ENCODE measurements at regions not wholly inside any gene's neighbourhood (a gene's known extent, or its start where the extent isn't known, plus 50 kb on each side); places are given as distances from the start of the nearest gene placed in this dataset.

DNA sequence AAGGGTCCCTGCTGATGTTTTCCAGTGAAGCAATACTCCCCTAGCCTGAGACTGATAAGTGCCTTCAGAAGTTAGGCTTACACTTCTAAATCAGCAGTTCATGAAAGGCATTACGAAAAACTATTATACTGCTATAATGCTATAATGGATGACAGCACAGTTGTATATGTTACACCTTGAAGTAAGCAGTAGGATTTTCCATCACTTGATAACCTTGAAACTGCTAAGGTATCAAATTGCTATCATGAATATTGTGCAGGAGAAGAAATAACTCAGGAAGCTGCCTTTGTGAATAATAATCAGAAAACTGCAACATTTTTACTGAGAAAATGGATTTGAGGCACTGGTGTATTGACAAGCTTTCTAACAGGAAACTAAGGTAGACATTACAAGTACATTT is 142.3 kb downstream of the HNMT start:
- DNase-seq, result no peak

- DNase-seq, result no peak
Measured at GRCh38 chr2:138107288-138107687, 143.0 kb downstream of the HNMT start.

DNA sequence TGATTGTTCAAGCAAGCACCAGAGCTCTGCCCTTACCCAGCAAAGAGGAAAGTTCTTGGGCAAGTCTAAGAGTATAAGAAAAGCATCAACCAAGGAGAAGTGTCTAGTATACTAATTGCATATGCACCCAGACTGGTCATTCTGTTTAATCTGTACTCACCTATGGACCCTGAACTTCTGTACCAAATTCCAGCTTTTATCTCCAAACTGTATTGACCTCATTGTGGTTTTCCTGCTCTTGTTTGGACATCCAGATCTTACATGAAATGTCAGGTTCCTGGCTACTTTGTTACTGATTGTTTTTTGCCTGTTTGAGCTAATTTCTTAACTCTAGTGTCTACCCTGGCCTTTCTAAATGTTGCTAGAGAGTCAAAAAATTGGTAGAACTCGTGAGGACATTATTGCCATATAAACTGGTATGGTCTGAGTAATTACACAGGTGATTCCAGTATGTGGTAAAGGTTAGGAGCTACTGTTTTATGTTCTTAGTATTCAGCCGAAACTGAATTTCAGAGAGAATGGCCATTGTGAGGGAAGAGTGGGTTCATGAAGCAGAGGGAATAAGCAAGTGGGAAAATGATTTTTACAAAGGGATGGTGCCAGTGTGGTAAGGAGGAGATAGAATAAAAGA is 146.3 kb downstream of the HNMT start:
- DNase-seq, result no peak

- DNase-seq, result no peak
Measured at GRCh38 chr2:138112536-138112935, 148.3 kb downstream of the HNMT start.

- DNase-seq, result no peak
Measured at GRCh38 chr2:138113871-138114525, 149.7 kb downstream of the HNMT start.

DNA sequence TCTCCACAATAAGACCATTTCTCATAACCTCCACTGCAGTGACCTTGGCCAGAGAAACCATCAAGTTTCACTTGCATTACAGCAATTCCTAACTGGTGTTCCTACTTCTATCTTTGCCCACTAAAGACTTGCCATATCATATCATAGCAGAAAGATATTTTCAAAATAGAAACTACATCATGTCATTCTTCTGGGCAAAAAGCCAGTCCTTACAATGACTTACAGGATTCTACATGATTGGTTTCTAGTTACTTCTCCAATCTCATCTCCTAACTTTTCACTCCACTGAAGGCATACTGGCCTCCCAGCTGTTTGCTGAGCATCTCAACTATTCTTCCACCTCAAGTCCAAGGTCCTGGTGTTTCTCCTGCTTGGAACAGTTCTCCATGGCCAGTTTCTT is 151.4 kb downstream of the HNMT start:
- DNase-seq, result no peak

DNA sequence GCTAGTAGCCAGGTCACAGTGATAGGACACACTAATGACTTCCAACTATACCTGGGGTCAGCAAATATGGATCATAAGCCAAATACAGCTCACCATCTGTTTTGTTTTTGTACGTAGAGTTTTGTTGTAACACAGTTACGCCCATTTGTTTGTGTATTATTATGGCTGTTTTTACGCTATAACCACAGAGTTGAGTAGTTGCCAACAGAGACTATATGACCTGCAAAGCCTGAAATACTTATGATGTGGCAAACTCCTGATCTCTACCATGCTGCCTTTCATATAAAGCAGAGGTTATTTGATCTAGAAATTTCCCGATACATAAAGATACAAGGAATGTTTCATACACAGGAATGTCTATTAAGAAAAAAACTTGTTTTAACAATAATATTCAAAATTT is 152.2 kb downstream of the HNMT start:
- DNase-seq, result no peak

DNA sequence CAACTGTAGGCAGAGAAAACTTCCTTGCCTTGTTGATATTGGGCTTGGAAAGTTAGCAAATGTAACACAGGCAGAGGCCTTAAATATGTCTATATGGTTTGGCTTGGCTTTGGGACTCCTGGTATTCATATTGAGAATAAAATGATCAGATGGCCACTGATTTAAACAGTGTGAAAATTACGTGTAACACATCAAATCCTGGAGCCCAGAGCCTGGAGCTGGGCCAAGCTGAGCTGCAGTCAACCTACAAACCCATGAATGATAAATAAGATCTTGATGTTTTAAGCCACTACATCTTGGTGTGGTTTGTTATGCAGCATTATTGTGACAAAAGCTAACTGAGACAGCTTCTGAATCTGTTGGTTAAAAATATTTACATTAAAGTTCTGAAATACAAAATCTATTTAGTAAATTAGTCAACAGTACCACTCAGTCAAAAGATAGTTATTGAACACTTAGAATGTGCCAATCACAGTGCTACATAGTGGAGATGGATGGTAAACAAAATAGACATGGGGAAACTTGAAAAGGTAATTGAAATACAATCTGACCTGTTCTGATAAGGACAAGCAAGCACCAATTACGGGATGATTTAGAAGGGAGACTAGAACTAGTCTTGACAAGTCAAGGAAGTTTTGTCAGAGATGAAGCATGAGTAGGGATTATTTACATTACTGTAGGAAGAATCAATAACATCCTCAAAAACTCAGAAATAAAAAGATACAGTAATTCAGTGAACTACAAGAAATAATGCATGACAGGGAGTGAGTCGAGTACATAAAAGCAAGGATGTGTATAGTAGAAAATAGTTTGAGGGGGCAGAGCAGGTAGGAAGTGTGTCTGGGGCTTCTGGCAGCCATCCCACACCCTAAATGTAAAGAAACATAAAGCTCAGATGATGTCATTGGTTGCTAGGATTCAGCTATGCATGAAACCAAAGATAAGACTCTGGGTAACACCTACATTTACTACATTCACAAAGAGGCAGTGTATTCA is 157.7 kb downstream of the HNMT start:
- DNase-seq, result no peak

GRCh38 chr2:138122891-138123290 is 158.6 kb downstream of the HNMT start:
- peak; percentile 54 for DNase-seq

GRCh38 chr2:138123741-138124140 is 159.5 kb downstream of the HNMT start:
- peak; percentile 53 for DNase-seq

GRCh38 chr2:138124521-138124920 is 160.2 kb downstream of the HNMT start:
- DNase-seq, result no peak

DNA sequence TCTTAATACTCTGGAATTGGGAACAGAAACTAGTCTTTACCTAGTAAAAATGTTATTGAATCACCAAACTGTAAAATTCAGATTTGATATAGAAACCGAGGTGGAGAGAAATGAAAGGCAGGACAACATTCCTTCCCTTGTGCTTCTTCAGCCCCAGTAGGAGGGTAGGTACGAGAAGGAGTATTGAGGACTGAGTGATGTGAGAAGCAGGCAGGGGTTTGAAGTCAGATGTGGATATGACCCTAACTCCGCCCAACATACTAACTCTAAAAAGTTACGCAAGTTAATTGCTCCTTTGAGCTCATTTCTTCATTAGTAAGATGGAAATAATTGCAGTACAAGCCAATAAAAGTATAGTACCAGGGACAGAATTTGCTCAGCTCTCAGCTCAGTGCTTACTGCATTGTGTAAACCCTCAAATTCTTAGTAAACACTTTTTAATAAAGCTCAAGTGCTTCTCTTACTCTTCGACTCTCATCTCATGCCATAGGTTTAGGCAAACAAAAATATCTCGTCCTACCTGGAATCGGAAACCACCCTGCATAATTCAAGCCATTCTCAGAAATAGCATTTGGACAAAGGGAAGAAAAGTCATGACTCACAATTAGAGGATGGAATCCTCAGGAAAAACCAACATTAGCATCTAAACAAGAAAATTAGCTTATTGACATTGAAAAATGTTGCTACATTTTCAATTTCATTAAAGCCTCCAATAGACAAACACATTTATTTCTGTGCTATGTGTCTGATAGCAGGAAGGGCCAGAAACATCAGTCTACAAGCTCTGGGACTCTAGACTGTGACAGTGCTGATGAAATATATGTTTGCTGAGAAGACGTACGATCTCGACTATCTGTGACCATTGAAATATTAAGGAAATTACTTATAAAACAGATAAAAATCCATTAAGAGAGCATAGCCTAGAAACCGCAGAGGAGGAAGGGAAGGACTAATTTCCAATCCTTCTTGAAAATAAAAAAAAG is 161.3 kb downstream of the HNMT start:
- DNase-seq, result no peak

DNA sequence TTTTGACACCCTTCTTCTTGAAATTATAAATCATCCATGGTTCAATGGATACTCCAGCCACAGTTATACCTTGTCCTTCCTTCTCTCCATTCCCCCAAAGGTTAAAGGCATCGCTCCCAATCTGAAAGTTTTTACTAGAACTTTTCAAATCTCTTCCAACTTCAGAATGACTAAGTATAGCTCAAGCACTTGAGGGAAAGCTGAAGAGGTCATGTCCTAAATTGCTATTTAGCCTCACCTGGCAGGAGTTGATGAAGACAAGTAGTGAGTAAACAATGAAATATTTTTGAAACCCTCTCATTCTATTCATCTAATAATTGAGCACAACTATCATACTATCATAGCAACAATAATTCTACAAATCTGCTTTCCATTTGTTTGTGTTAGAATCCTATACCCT is 167.8 kb downstream of the HNMT start:
- DNase-seq, result no peak

GRCh38 chr2:138137949-138138348 is 173.7 kb downstream of the HNMT start:
- no peak for DNase-seq

GRCh38 chr2:138147796-138148195 is 183.5 kb downstream of the HNMT start:
- no peak for DNase-seq

- DNase-seq, result no peak
Measured at GRCh38 chr2:138155304-138155703, 191.0 kb downstream of the HNMT start.

GRCh38 chr2:138157372-138157771 is 193.1 kb downstream of the HNMT start:
- DNase-seq, result no peak

DNA sequence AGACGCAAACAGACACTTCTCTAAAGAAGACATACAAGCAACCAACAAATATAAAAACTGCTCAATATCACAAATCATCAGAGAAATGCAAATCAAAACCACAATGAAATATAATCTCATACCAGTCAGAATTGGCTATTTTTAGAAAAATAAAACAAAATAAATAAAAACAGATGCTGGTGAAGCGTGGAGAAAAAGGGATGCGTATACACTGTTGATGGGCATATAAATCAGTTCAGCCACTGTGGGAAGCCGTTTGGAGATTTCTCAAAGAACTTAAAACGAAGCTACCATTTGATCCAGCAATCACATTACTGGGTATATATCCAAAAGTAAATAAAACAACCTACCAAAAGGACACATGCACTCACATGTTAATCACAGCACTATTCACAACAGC is 206.2 kb downstream of the HNMT start:
- no peak for DNase-seq

DNA sequence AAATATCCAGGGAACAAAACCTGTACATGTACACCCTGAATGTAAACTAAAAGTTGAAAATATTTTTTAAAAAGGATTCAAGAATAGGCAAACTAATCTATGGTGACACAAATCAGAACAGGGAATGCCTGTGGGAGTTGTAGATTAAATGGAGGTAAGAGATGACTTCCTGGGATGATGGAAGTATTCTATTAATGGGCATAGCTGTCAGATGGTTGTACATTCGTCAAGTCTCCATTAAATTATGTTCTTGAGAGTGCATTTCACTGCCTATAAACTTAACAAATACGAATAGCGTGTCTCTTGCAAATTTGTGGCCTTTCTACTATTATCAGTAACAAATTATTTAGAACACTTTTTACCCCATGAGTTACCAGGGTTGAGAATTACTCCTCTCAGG is 207.0 kb downstream of the HNMT start:
- DNase-seq, result no peak

DNA sequence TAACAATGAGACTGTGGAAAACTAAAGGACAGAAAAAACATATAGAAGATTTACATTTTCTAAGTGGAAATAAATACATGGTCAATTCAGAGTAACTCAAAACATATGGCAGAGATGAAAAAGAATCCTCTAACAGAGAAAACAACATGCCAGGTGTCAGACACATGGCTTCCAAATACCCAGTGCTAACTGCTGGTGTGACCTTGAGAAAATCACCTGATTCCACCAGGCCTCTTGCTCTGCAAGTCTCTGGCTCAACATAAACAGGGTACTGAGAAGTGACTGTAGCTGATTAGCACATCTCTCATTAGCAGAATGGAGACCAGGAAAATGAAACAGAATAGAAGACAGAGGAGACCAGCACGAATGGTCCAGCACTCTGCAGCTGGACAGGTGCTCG is 210.8 kb downstream of the HNMT start:
- DNase-seq, result no peak

DNA sequence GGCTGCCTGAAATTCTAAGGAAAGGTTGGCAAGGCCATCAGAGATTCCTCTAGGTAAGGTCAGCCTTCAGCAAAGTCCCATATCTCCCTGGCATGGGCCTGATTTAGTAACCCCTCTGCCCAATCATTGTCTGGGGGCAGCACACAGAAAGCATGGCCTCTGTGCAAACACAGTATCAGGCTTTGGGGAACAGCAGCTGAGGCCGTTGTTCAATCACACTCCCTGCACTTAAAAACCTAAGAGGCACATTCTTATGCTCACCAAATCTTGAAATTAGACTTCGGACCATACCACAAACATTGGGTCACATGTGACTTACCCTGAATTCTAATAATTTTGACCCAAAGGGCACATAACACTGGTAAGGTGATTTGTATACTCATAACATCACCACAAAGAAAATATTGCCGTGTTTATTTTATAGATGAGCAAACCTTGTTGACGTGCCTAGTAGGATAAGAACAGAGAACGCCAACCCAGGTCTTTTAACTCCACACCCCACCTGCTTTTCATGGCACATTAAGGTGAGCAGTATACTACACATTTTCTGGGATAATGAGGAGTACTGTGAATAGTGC is 212.7 kb downstream of the HNMT start:
- no peak for DNase-seq

DNA sequence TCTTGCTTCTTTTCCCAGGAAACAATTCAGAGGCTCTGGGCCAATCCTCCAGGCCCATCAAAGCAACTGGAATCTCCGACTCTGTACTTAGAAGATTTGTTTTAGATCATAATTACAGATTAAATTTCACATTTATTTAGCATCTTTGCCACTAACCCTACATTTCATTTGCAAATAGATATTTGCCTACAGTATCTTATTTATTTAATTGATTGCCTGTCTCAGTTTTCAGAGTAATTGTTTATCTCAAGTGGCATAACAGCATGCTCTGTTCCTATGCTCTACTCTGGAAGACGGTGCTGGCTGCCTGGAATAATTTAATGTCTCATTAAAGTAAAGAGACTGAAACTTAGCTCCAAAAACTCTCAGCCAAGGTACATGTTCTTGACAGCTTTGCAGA is 213.4 kb downstream of the HNMT start:
- DNase-seq, result no peak
